Heart left ventricle (tissue), 16 donors: ENCODE measurements at regions not wholly inside any gene's neighbourhood (a gene's known extent, or its start where the extent isn't known, plus 50 kb on each side); places are given as distances from the start of the nearest gene placed in this dataset.

Experiments used
- ATAC-seq, 4 donors: fragments of 200-7000 bp; cut with Tn5 transposase; one replicate each; pipeline ENCODE4 v1.9.1; 2020 to 2022; ENCODE audit warnings: moderate library complexity in 4 of 4, mild to moderate bottlenecking in 3 of 4, moderate number of reproducible peaks in 1 of 4
- DNase-seq, 5 donors: peaks; one replicate each; pipeline ENCODE4 v3.0.0-alpha.2; 2020
- H3K27ac ChIP-seq, 12 donors: fragments of 200-600 bp; sonication (generic) in 4 of 12; one replicate each; pipeline versions ENCODE4 v1.5.0 to v1.8.0; 2016 to 2022; ENCODE audit warnings: mild to moderate bottlenecking in 2 of 12
- H3K27me3 ChIP-seq, 9 donors: fragments of 200-600 bp; sonication (generic) in 2 of 9; one replicate each; pipeline versions ENCODE4 v1.5.1 to v1.8.0; 2016 to 2022; ENCODE audit warnings: mild to moderate bottlenecking in 3 of 9
- H3K36me3 ChIP-seq, 9 donors: fragments of 200-600 bp; sonication (generic) in 2 of 9; one replicate each; pipeline versions ENCODE4 v1.5.0 to v1.8.0; 2018 to 2022; ENCODE audit warnings: mild to moderate bottlenecking in 2 of 9
- H3K4me1 ChIP-seq, 12 donors: fragments of 200-600 bp; sonication (generic) in 4 of 12; one replicate each; pipeline versions ENCODE4 v1.5.0 to v1.8.0; 2016 to 2022; ENCODE audit warnings: mild to moderate bottlenecking in 3 of 12
- H3K4me3 ChIP-seq, 12 donors: fragments of 200-600 bp; sonication (generic) in 4 of 12; one replicate each; pipeline versions ENCODE4 v1.5.0 to v1.8.0; 2017 to 2022; ENCODE audit warnings: mild to moderate bottlenecking in 9 of 12, moderate library complexity in 4 of 12
- H3K9me3 ChIP-seq, 12 donors: fragments of 200-600 bp; sonication (generic) in 4 of 12; one replicate each; pipeline versions ENCODE4 v1.5.0 to v1.8.0; 2016 to 2022; ENCODE audit warnings: mild to moderate bottlenecking in 1 of 12
- POLR2A ChIP-seq, 2 donors: fragments of 450-650 bp; IDR thresholded peaks; one replicate each; pipeline ENCODE4 v1.6.1; 2017; ENCODE audit warnings: antibody characterized with exemption in 2 of 2, mild to moderate bottlenecking in 2 of 2, moderate library complexity in 2 of 2
- WGBS, 4 donors: extraction: QIAGEN DNeasy Blood & Tissue Kit in 2 of 4; methylation state at CpG; one replicate each; pipeline versions ENCODE4 v1.1.5 to v1.1.7; 2013 to 2018; 5-methylcytosine and 5-hydroxymethylcytosine counted together
- intact Hi-C, 10 donors: fragments of 100-400 bp; cut with DNase I; formaldehyde crosslinking; loops; one replicate each; pipeline versions ENCODE4 v1.11.1 to v1.14.2; 2022
- TF ChIP-seq, protein P1 (sequence below), 12 donors: fragments of 200-600 bp; sonication (generic) in 4 of 12; IDR thresholded peaks; one replicate each; pipeline versions ENCODE4 v1.5.0 to v1.8.0; 2018 to 2022; ENCODE audit warnings: antibody characterized with exemption in 12 of 12, mild to moderate bottlenecking in 5 of 12
- donor health status: ischemic (EF 13 %, LVEDD 7.1; RV severe dilation, severe dysfunction).
- donor health status: healthy with polysubstance abuse.
- donor health status: DM: no; HTN: yes; CAD: no.
- donor health status: DM: no; HTN: no; CAD: no.
- donor health status: ischemic (EF 25% LVEDD 6.9; RV normal size, moderate dysfunction).
- donor health status: ischemic (EF 25% LVEDD 5.7; RV mildly dilated, moderate dysfunction).
- donor health status: healthy.
- donor health status: DM: yes; HTN: yes; CAD: no.
- donor health status: ischemic (EF 35%, LVEDD 5.7; RV mildly dilated, moderate dysfunction).
- donor health status: nonischemic (EF 11% LVEDD 7.7; RV severe dilation, severe dysfunction).
- donor health status: DM: yes; HTN: yes; CAD: no.
- donor health status: PGD.
- donor health status: ischemic (EF 29% LVEDD 5.4; RV normal size, mild dysfunction).
- donor health status: nonischemic (EF 23%, LVEDD 6.1; RV moderate dilation, normal function).

DNA sequence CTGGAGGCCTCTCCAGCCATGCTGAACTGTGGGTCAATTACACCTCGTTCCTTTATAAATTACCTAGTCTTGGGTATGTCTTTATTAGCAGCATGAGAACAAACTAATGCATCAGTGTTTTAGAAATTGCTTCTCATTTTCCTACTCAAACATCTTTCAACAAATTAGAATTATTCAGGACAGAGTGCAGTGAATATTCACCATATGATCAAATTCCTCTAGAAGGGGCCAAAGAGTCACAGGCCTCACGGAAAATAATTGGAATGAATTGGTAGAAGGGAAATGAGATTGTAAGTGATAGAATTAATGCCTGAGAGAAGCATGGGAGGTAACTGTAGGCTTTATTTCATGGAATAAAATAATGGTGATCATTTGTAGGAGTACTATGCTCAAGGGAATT lies 50.5 kb upstream of the CDH11 start:
- H3K36me3 ChIP-seq, result no peaks in the 10 kb centered on the region
- intact Hi-C loops, result no loop called here
- H3K4me1 ChIP-seq, result peaks cover 0 to 8% (median 0%) of the 10 kb centered on the region in 12 donors
- ATAC-seq, result no peak
- DNase-seq, result no peak
- H3K27ac ChIP-seq, result no peak overlapping the region
- no peaks in the 10 kb centered on the region for H3K27me3 ChIP-seq
- no peaks in the 10 kb centered on the region for H3K9me3 ChIP-seq
- H3K4me3 ChIP-seq, result no peak overlapping the region
- no peak for TF ChIP-seq POLR2A (IDR thresholded peaks at IDR 0.05)
- TF ChIP-seq, protein P1, sequence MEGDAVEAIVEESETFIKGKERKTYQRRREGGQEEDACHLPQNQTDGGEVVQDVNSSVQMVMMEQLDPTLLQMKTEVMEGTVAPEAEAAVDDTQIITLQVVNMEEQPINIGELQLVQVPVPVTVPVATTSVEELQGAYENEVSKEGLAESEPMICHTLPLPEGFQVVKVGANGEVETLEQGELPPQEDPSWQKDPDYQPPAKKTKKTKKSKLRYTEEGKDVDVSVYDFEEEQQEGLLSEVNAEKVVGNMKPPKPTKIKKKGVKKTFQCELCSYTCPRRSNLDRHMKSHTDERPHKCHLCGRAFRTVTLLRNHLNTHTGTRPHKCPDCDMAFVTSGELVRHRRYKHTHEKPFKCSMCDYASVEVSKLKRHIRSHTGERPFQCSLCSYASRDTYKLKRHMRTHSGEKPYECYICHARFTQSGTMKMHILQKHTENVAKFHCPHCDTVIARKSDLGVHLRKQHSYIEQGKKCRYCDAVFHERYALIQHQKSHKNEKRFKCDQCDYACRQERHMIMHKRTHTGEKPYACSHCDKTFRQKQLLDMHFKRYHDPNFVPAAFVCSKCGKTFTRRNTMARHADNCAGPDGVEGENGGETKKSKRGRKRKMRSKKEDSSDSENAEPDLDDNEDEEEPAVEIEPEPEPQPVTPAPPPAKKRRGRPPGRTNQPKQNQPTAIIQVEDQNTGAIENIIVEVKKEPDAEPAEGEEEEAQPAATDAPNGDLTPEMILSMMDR (IDR thresholded peaks at IDR 0.05), result no peak
- WGBS, 4 donors, result 74 to 82% (median 81%) methylated on average over 2 of the region's 2 CpGs
